Fibroblast of lung (primary cell): ENCODE measurements at regions not wholly inside any gene's neighbourhood (a gene's known extent, or its start where the extent isn't known, plus 50 kb on each side); places are given as distances from the start of the nearest gene placed in this dataset.

ENCODE experiments used
- DNase-seq, 2 donors: peaks; one replicate each; pipeline versions ENCODE4 v3.0.0 to v3.0.0-alpha.2; 2010; ENCODE audit warnings: low read depth in 2 of 2
- H2AFZ ChIP-seq: 2 replicates; pipeline ENCODE4 v1.5.1; 2012; ENCODE audit warnings: low read length, control low read depth, inconsistent platforms
- H3K27ac ChIP-seq: 2 replicates; pipeline ENCODE4 v1.5.1; 2011; ENCODE audit warnings: low read length, control low read depth; ENCODE audit not compliant: insufficient read depth
- H3K27me3 ChIP-seq: 2 replicates; pipeline ENCODE4 v1.5.1; 2011; ENCODE audit warnings: mild to moderate bottlenecking, low read length; ENCODE audit not compliant: control insufficient read depth, insufficient read depth
- H3K36me3 ChIP-seq: 2 replicates; pipeline ENCODE4 v1.5.1; 2011; ENCODE audit warnings: low read length; ENCODE audit not compliant: control insufficient read depth, insufficient read depth
- H3K4me1 ChIP-seq: 2 replicates; pipeline ENCODE4 v1.5.1; 2011; ENCODE audit warnings: low read length; ENCODE audit not compliant: control insufficient read depth, insufficient read depth; ENCODE audit errors: extremely low read depth
- H3K4me2 ChIP-seq: 2 replicates; pipeline ENCODE4 v1.5.1; 2011; ENCODE audit warnings: low read length, control low read depth; ENCODE audit not compliant: insufficient read depth; ENCODE audit errors: extremely low read depth
- H3K4me3 ChIP-seq, 4 experiments: fragments of 200-600 bp in 1 of 4; sonication (generic) in 1 of 4; replicated peaks in 1 of 4; 2 replicates each; pipeline ENCODE4 v1.5.1; 2011 to 2016; ENCODE audit warnings: low read length in 4 of 4, low read depth in 3 of 4, mild to moderate bottlenecking in 3 of 4, control low read depth in 2 of 4, inconsistent platforms in 1 of 4, mixed read lengths in 1 of 4; ENCODE audit not compliant: insufficient read depth in 1 of 4; ENCODE audit errors: control extremely low read depth in 1 of 4
- H3K79me2 ChIP-seq: 2 replicates; pipeline ENCODE4 v1.5.1; 2012; ENCODE audit warnings: mild to moderate bottlenecking, low read length, inconsistent platforms; ENCODE audit not compliant: control insufficient read depth, insufficient read depth
- H3K9ac ChIP-seq: 2 replicates; pipeline ENCODE4 v1.5.1; 2011; ENCODE audit warnings: mild to moderate bottlenecking, low read length, control low read depth; ENCODE audit not compliant: insufficient read depth
- H3K9me3 ChIP-seq: 2 replicates; pipeline ENCODE4 v1.5.1; 2012; ENCODE audit warnings: low read depth, low read length; ENCODE audit not compliant: control insufficient read depth, insufficient read depth
- H4K20me1 ChIP-seq: 2 replicates; pipeline ENCODE4 v1.5.1; 2011; ENCODE audit warnings: low read length; ENCODE audit not compliant: control insufficient read depth, insufficient read depth; ENCODE audit errors: extremely low read depth
- EZH2 ChIP-seq: IDR thresholded peaks from 2 replicates; pipeline ENCODE4 v1.5.1; 2012; ENCODE audit warnings: low read length, control low read depth, mild to moderate bottlenecking; ENCODE audit errors: missing control alignments
- TF ChIP-seq, protein P1 (sequence below), 2 donors: IDR thresholded peaks in 1 of 2; conservative IDR thresholded peaks in 1 of 2; 1 replicate in 1 of 2; 2 replicates in 1 of 2; pipeline ENCODE4 v1.5.1; 2011 to 2012; ENCODE audit warnings: low read length in 2 of 2, control low read depth in 1 of 2, inconsistent platforms in 1 of 2, low read depth in 1 of 2, mild to moderate bottlenecking in 1 of 2

DNA sequence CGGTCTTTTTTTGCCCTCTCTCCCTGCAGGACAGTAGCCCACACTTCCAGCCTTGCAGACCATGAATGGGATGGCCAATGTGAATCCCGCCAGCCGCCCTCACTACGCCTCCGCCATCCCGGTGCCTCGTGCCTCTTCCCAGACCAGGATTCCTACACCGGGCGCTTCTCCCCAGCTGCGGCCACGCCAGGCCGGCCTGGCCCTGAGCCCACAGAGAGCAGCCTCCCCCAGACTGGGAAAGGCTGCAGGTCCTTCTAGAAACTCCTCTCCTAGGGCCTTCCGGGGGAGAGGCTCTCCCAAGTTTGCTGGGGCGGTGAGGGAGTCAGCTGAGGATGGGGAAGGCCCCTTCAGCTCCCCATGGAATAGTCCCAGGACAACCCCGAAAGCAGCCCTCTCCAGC is 83.9 kb downstream of the NAV1 start:
- Histone ChIP-seq H3K4me1 (peaks cover 19% of the 10 kb centered on the region), H3K79me2 (no peaks in the 10 kb centered on the region), H3K4me3 (no peak overlapping the region), H3K27me3 (no peaks in the 10 kb centered on the region), H3K27ac (no peak overlapping the region), H3K9ac (no peak overlapping the region), H4K20me1 (no peaks in the 10 kb centered on the region), H3K9me3 (no peaks in the 10 kb centered on the region), H3K36me3 (no peaks in the 10 kb centered on the region), H2AFZ (no peak overlapping the region), H3K4me2 (no peak overlapping the region)
- TF ChIP-seq, protein P1, sequence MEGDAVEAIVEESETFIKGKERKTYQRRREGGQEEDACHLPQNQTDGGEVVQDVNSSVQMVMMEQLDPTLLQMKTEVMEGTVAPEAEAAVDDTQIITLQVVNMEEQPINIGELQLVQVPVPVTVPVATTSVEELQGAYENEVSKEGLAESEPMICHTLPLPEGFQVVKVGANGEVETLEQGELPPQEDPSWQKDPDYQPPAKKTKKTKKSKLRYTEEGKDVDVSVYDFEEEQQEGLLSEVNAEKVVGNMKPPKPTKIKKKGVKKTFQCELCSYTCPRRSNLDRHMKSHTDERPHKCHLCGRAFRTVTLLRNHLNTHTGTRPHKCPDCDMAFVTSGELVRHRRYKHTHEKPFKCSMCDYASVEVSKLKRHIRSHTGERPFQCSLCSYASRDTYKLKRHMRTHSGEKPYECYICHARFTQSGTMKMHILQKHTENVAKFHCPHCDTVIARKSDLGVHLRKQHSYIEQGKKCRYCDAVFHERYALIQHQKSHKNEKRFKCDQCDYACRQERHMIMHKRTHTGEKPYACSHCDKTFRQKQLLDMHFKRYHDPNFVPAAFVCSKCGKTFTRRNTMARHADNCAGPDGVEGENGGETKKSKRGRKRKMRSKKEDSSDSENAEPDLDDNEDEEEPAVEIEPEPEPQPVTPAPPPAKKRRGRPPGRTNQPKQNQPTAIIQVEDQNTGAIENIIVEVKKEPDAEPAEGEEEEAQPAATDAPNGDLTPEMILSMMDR (conservative IDR thresholded peaks at IDR 0.05 in 1 of 2, IDR thresholded peaks at IDR 0.05 in 1 of 2; ENCODE audit: low read depth in 1 of 2, low read length in 2 of 2) = no peak
- no peak for TF ChIP-seq EZH2
- no peak for DNase-seq

DNA sequence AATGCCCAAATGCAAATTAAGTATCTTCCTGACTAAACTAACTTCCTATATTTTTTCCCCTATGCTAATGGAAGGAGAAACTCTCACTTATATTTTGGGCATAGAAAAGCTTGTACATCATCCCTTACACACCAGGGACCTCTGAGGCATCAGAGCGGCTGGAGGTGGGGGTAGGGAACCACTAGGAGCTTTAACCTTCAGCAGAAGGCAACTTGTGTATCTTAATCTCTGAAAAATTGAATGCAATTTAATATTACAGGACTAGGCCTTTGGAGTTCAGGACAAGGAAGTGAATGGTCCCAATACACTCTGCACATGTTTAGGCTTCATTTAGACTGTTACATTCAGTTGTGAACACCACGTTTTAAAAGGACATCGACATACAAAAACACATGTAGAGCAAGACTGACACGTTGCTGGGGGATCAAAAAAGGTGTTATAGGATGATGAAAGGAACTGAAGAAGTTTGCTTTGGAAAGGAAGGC is 85.9 kb downstream of the NAV1 start:
- peaks cover 19% of the 10 kb centered on the region for H3K4me1 ChIP-seq
- TF ChIP-seq, protein P1 (conservative IDR thresholded peaks at IDR 0.05 in 1 of 2, IDR thresholded peaks at IDR 0.05 in 1 of 2; ENCODE audit: low read depth in 1 of 2, low read length in 2 of 2) = no peak
- no peak for TF ChIP-seq EZH2
- peak overlapping the region; percentile 5 for H3K9ac ChIP-seq
- H3K27ac ChIP-seq = peak overlapping the region; percentile 74
- H4K20me1 ChIP-seq = no peaks in the 10 kb centered on the region
- H3K9me3 ChIP-seq = no peaks in the 10 kb centered on the region
- H3K79me2 ChIP-seq = no peaks in the 10 kb centered on the region
- no peak overlapping the region for H2AFZ ChIP-seq
- H3K36me3 ChIP-seq = peaks cover 4% of the 10 kb centered on the region
- no peak overlapping the region for H3K4me3 ChIP-seq
- no peaks in the 10 kb centered on the region for H3K27me3 ChIP-seq
- no peak for DNase-seq
- H3K4me2 ChIP-seq = peak overlapping the region; percentile 18

DNA sequence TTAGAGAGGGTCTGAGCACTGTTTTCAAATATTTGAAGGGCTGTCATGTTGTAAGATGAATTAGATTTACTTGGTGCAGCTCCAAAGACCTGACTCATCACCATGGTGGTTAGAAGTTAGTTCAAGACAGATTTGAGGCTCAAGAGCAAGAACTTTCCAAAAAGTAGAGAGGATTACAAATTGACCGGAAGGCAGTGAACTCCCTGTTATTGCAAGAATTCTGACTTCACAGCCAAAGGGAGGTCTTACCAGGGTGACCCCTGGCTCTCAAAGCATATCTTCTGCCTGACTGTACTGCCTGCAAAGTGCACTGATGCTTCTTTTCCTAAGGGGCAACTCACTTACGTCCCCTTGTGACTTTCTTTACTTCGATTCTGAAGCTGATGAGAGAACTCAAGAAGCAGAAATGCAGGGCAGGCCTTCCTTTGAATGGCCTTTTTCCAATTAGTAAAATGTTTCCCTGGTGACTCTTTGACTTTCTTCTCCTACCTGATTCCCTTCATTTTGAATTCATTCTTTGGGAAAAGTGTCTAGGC is 86.4 kb downstream of the NAV1 start:
- H3K4me2 ChIP-seq = no peak overlapping the region
- no peaks in the 10 kb centered on the region for H3K9me3 ChIP-seq
- H2AFZ ChIP-seq = no peak overlapping the region
- H3K27ac ChIP-seq = peak overlapping the region; percentile 74
- no peaks in the 10 kb centered on the region for H3K79me2 ChIP-seq
- no peak overlapping the region for H3K4me3 ChIP-seq
- TF ChIP-seq, protein P1 (conservative IDR thresholded peaks at IDR 0.05 in 1 of 2, IDR thresholded peaks at IDR 0.05 in 1 of 2; ENCODE audit: low read depth in 1 of 2, low read length in 2 of 2) = peak; percentile 14 to 28
- TF ChIP-seq EZH2 = no peak
- DNase-seq = peak; percentile 98 to 100
- H3K36me3 ChIP-seq = peaks cover 5% of the 10 kb centered on the region
- no peaks in the 10 kb centered on the region for H3K27me3 ChIP-seq
- peaks cover 21% of the 10 kb centered on the region for H3K4me1 ChIP-seq
- no peaks in the 10 kb centered on the region for H4K20me1 ChIP-seq
- peak overlapping the region; percentile 1 for H3K9ac ChIP-seq
